ENCODE measurements at regions not wholly inside any gene's neighbourhood (a gene's known extent, or its start where the extent isn't known, plus 50 kb on each side); places are given as distances from the start of the nearest gene placed in this dataset.
"Not testable (repeated sequence)": the region's sequence is repeated elsewhere in the genome, so short reads cannot be mapped to it uniquely, and the experiment has no call there.

GRCh38 chr11:116051494-116051893, 547.3 kb upstream of the CADM1 start:
- no peak for DNase-seq (ENCODE audit: low spot score)

- DNase-seq (ENCODE audit: low spot score) = no peak
Measured at GRCh38 chr11:116049383-116049782, 545.2 kb upstream of the CADM1 start.

- no peak for DNase-seq (ENCODE audit: low spot score)
Measured at GRCh38 chr11:116046127-116046526, 541.9 kb upstream of the CADM1 start.

GRCh38 chr11:116044941-116045340, 540.7 kb upstream of the CADM1 start:
- DNase-seq (ENCODE audit: low spot score) = no peak

- no peak for DNase-seq (ENCODE audit: low spot score)
Measured at GRCh38 chr11:116044520-116044919, 540.3 kb upstream of the CADM1 start.

GRCh38 chr11:116043857-116044256, 539.6 kb upstream of the CADM1 start:
- DNase-seq (ENCODE audit: low spot score) = no peak

- DNase-seq (ENCODE audit: low spot score) = not testable (repeated sequence)
Measured at GRCh38 chr11:116043059-116043458, 538.8 kb upstream of the CADM1 start.

- no peak for DNase-seq (ENCODE audit: low spot score)
Measured at GRCh38 chr11:116042146-116042545, 537.9 kb upstream of the CADM1 start.

- DNase-seq (ENCODE audit: low spot score) = no peak
Measured at GRCh38 chr11:116037861-116038260, 533.6 kb upstream of the CADM1 start.

GRCh38 chr11:116035977-116036376, 531.8 kb upstream of the CADM1 start:
- no peak for DNase-seq (ENCODE audit: low spot score)

- DNase-seq (ENCODE audit: low spot score) = no peak
Measured at GRCh38 chr11:116033931-116034553, 529.8 kb upstream of the CADM1 start.

GRCh38 chr11:116030697-116031331, 526.6 kb upstream of the CADM1 start:
- no peak for DNase-seq (ENCODE audit: low spot score)

- DNase-seq (ENCODE audit: low spot score) = not testable (repeated sequence)
Measured at GRCh38 chr11:116028506-116028905, 524.3 kb upstream of the CADM1 start.

GRCh38 chr11:115999437-115999836, 495.2 kb upstream of the CADM1 start:
- DNase-seq (ENCODE audit: low spot score) = no peak

GRCh38 chr11:115996808-115997188, 492.6 kb upstream of the CADM1 start:
- DNase-seq (ENCODE audit: low spot score) = no peak

- no peak for DNase-seq (ENCODE audit: low spot score)
Measured at GRCh38 chr11:115996125-115996807, 492.1 kb upstream of the CADM1 start.

- DNase-seq (ENCODE audit: low spot score) = no peak
Measured at GRCh38 chr11:115993590-115993989, 489.4 kb upstream of the CADM1 start.

GRCh38 chr11:115990004-115990447, 485.8 kb upstream of the CADM1 start:
- DNase-seq (ENCODE audit: low spot score) = no peak

GRCh38 chr11:115985896-115986295, 481.7 kb upstream of the CADM1 start:
- no peak for DNase-seq (ENCODE audit: low spot score)

GRCh38 chr11:115984228-115984627, 480.0 kb upstream of the CADM1 start:
- no peak for DNase-seq (ENCODE audit: low spot score)

- DNase-seq (ENCODE audit: low spot score) = no peak
Measured at GRCh38 chr11:115982666-115983065, 478.5 kb upstream of the CADM1 start.

GRCh38 chr11:115981814-115982471, 477.7 kb upstream of the CADM1 start:
- DNase-seq (ENCODE audit: low spot score) = no peak

- DNase-seq (ENCODE audit: low spot score) = no peak
Measured at GRCh38 chr11:115981104-115981481, 476.9 kb upstream of the CADM1 start.
